ENCODE measurements at regions not wholly inside any gene's neighbourhood (a gene's known extent, or its start where the extent isn't known, plus 50 kb on each side); places are given as distances from the start of the nearest gene placed in this dataset.

DNA sequence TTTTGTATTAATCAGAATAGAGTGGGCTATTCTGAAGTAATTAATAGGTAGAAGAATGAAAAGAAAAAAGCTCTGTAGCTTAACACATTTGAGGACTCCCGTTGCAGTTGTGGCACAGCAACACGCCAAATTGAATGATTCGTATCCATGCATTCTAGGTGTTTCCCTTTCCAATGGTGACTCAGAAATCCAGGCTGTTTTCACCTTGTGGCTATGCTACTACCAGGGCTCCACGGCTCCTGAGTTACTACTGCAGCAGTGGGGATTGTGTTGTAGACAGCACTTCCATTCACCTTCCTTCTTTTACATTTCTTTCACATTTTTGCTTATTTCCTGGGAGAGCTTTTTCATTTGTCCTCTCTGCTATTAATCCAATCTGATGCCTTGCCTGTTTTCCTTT is 1616.4 kb downstream of the CDH8 start:
- no peak overlapping the region for H3K4me3 ChIP-seq
- no peak for DNase-seq (ENCODE audit: low spot score)

DNA sequence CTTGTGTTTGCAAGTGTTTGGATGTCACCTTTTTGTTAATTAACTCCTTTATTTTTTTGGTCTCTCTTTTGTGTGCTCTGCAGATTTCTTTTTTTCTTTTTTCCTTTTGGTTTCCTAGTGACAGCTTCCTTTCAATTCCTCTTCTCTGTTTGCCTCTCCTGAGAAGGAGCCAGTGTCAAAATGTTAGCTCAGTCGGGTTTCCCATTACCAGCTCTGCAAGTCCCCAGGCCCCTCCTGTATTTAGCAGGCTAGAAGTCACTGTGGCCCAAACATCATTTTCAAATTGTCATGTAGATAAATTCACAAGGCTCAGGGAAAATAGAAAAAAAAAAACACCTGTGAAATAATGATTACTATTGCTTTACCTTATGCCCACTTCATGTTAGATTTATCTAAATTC is 1621.6 kb downstream of the CDH8 start:
- no peak overlapping the region for H3K27ac ChIP-seq
- no peaks in the 10 kb centered on the region for H3K36me3 ChIP-seq
- H3K4me1 ChIP-seq = no peaks in the 10 kb centered on the region
- no peaks in the 10 kb centered on the region for H3K27me3 ChIP-seq
- no peak overlapping the region for H3K4me3 ChIP-seq
- TF ChIP-seq, protein P1, sequence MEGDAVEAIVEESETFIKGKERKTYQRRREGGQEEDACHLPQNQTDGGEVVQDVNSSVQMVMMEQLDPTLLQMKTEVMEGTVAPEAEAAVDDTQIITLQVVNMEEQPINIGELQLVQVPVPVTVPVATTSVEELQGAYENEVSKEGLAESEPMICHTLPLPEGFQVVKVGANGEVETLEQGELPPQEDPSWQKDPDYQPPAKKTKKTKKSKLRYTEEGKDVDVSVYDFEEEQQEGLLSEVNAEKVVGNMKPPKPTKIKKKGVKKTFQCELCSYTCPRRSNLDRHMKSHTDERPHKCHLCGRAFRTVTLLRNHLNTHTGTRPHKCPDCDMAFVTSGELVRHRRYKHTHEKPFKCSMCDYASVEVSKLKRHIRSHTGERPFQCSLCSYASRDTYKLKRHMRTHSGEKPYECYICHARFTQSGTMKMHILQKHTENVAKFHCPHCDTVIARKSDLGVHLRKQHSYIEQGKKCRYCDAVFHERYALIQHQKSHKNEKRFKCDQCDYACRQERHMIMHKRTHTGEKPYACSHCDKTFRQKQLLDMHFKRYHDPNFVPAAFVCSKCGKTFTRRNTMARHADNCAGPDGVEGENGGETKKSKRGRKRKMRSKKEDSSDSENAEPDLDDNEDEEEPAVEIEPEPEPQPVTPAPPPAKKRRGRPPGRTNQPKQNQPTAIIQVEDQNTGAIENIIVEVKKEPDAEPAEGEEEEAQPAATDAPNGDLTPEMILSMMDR (IDR thresholded peaks at IDR 0.05) = no peak
- DNase-seq (ENCODE audit: low spot score) = no peak
- H3K9me3 ChIP-seq = no peaks in the 10 kb centered on the region

More for the DNA sequence above, 1616.4 kb downstream of the CDH8 start:
- no peaks in the 10 kb centered on the region for H3K4me1 ChIP-seq
- no peaks in the 10 kb centered on the region for H3K36me3 ChIP-seq
- no peak overlapping the region for H3K27ac ChIP-seq
- no peaks in the 10 kb centered on the region for H3K9me3 ChIP-seq
- TF ChIP-seq, protein P1 (IDR thresholded peaks at IDR 0.05) = no peak
- no peaks in the 10 kb centered on the region for H3K27me3 ChIP-seq

DNA sequence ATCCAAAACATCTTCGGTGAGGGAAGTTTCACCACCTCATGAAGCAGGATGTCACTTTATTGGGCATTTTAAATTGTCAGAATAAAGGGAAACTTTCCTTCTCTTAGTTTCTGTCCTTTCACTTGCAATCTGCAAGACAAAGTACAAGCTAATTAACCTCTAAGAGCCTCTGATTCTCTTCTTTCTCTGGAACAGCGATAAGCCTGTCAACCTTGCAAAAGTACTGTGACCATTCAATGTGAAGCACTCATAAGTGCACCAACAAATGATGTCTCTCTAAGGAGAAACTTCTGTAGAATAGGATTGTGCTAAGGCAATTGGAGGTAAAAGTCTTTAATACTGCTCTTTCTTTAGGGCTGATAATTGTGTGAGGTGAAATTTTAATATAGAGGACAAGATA is 1622.3 kb downstream of the CDH8 start:
- TF ChIP-seq, protein P1 (IDR thresholded peaks at IDR 0.05) = no peak
- no peak for DNase-seq (ENCODE audit: low spot score)
- Histone ChIP-seq H3K4me3 (no peak overlapping the region), H3K4me1 (no peaks in the 10 kb centered on the region), H3K9me3 (no peaks in the 10 kb centered on the region), H3K27me3 (no peaks in the 10 kb centered on the region), H3K36me3 (no peaks in the 10 kb centered on the region), H3K27ac (no peak overlapping the region)

DNA sequence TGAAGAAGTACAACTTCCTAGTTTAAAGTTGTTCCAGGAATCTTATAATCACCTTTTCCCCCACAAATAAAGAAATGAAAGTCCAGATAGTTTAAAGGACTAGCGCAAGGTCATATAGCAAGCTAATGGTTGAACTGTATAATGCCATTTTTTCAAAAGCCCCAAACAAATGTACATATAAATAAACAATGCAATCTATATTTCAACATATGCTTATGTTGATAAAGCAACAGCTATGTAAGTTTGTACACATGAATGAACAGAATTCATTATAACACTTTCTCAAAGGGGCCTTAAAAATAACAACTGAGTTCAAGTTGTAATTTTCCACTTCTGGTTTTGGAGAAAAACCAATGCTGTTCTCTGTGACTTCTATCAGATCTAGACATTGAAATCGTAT is 1628.6 kb downstream of the CDH8 start:
- TF ChIP-seq, protein P1 (IDR thresholded peaks at IDR 0.05) = no peak
- no peaks in the 10 kb centered on the region for H3K4me1 ChIP-seq
- H3K27ac ChIP-seq = no peak overlapping the region
- no peak overlapping the region for H3K4me3 ChIP-seq
- H3K36me3 ChIP-seq = no peaks in the 10 kb centered on the region
- DNase-seq (ENCODE audit: low spot score) = no peak
- H3K9me3 ChIP-seq = no peaks in the 10 kb centered on the region
- H3K27me3 ChIP-seq = no peaks in the 10 kb centered on the region

DNA sequence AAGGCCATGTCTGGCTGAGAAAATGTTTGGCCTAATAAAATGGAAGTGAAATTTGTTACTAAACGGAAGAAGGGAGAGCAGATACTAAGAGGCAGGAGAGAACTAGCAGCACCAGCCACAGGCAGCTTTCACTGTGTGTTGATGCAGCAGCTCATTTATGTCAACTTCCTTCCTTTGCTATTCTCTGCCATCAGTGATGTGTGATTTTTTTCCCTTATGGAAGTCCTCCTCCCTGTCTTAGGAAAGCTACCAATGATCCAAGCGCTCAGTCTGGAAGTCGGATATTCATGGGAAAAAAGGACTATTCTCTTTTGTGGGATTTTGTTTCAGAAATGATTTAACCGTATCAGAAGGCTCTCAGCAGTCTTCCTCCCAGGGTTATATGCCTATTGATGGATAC is 1629.2 kb downstream of the CDH8 start:
- H3K36me3 ChIP-seq = no peaks in the 10 kb centered on the region
- TF ChIP-seq, protein P1 (IDR thresholded peaks at IDR 0.05) = no peak
- H3K9me3 ChIP-seq = no peaks in the 10 kb centered on the region
- no peak overlapping the region for H3K4me3 ChIP-seq
- no peak for DNase-seq (ENCODE audit: low spot score)
- no peak overlapping the region for H3K27ac ChIP-seq
- H3K27me3 ChIP-seq = no peaks in the 10 kb centered on the region
- H3K4me1 ChIP-seq = no peaks in the 10 kb centered on the region

DNA sequence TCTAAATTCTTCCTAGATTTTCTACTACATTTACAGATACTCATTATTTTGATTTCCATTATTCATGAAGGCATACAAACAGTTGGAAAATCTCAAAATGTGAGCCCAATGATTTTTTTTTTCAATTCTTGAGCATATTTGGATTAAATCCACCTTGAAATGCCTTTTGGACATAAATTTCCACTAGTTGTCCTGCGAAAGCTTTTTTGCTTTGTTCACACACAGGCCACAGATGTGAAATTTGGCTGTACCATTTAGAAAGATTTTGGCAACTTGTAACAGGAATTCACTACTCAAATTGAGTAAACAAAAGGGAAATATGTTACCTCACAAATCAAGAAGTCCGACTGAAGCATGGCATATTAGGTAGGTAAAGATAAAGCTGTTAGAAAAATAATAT is 1631.0 kb downstream of the CDH8 start:
- H3K4me3 ChIP-seq = no peak overlapping the region
- TF ChIP-seq, protein P1 (IDR thresholded peaks at IDR 0.05) = no peak
- H3K36me3 ChIP-seq = no peaks in the 10 kb centered on the region
- no peaks in the 10 kb centered on the region for H3K4me1 ChIP-seq
- no peaks in the 10 kb centered on the region for H3K27me3 ChIP-seq
- no peaks in the 10 kb centered on the region for H3K9me3 ChIP-seq
- no peak for DNase-seq (ENCODE audit: low spot score)
- no peak overlapping the region for H3K27ac ChIP-seq
